Activated CD4-positive, alpha-beta memory T cell treated with anti-CD3 and anti-CD28 coated beads, Interleukin-2, amount 10 ng/mL, durations not matched to agents 7 days and 5 days (primary cell): ENCODE measurements at regions not wholly inside any gene's neighbourhood (a gene's known extent, or its start where the extent isn't known, plus 50 kb on each side); places are given as distances from the start of the nearest gene placed in this dataset.

Experiments used
- CTCF ChIA-PET: fragments of 350-600 bp; sonication (Branson Sonifier 250); formaldehyde crosslinking; loops from one replicate; lab custom pipeline; 2021; ENCODE audit warnings: antibody characterized with exemption, inconsistent platforms; lab: Charles Lee
- POLR2A ChIA-PET: fragments of 350-600 bp; sonication (Branson Sonifier 250); formaldehyde crosslinking; loops from one replicate; lab custom pipeline; 2021; ENCODE audit warnings: antibody characterized with exemption; lab: Charles Lee
- DNase-seq: peaks from one replicate; pipeline ENCODE4 v3.0.0-alpha.2; 2020
- H3K27ac Mint-ChIP-seq: one replicate; pipeline ENCODE4 v1.8.0; 2021; ENCODE audit warnings: mild to moderate bottlenecking, mixed read lengths
- H3K27me3 Mint-ChIP-seq: one replicate; pipeline ENCODE4 v1.8.0; 2021; ENCODE audit warnings: mixed read lengths
- H3K36me3 Mint-ChIP-seq: one replicate; pipeline ENCODE4 v1.8.0; 2021; ENCODE audit warnings: low read depth, mixed read lengths
- H3K4me1 Mint-ChIP-seq: one replicate; pipeline ENCODE4 v1.8.0; 2021; ENCODE audit warnings: mixed read lengths
- H3K4me3 Mint-ChIP-seq: one replicate; pipeline ENCODE4 v1.8.0; 2021; ENCODE audit warnings: mild to moderate bottlenecking, mixed read lengths
- H3K9me3 Mint-ChIP-seq: one replicate; pipeline ENCODE4 v1.8.0; 2021; ENCODE audit warnings: mixed read lengths

GRCh38 chr15:95409626-95410310 lies 920.7 kb upstream of the NR2F2 start:
- ChIA-PET CTCF (no interaction called here), POLR2A (no interaction called here)
- H3K36me3 Mint-ChIP-seq = no peaks in the 10 kb centered on the region
- no peaks in the 10 kb centered on the region for H3K4me1 Mint-ChIP-seq
- no peak overlapping the region for H3K4me3 Mint-ChIP-seq
- H3K27ac Mint-ChIP-seq = no peak overlapping the region
- H3K9me3 Mint-ChIP-seq = no peaks in the 10 kb centered on the region
- no peak for DNase-seq
- H3K27me3 Mint-ChIP-seq = no peaks in the 10 kb centered on the region

GRCh38 chr15:95410757-95411156 lies 919.7 kb upstream of the NR2F2 start:
- DNase-seq = no peak
- CTCF ChIA-PET = no interaction called here
- Mint-ChIP-seq H3K27me3 (no peaks in the 10 kb centered on the region), H3K9me3 (no peaks in the 10 kb centered on the region), H3K4me3 (no peak overlapping the region), H3K36me3 (no peaks in the 10 kb centered on the region), H3K27ac (no peak overlapping the region), H3K4me1 (no peaks in the 10 kb centered on the region)
- POLR2A ChIA-PET = no interaction called here

- ChIA-PET POLR2A (no interaction called here), CTCF (no interaction called here)
- H3K4me1 Mint-ChIP-seq = no peaks in the 10 kb centered on the region
- H3K9me3 Mint-ChIP-seq = peaks cover 3% of the 10 kb centered on the region
- no peaks in the 10 kb centered on the region for H3K36me3 Mint-ChIP-seq
- no peak for DNase-seq
- H3K4me3 Mint-ChIP-seq = no peak overlapping the region
- no peak overlapping the region for H3K27ac Mint-ChIP-seq
- H3K27me3 Mint-ChIP-seq = no peaks in the 10 kb centered on the region
These were observed 913.9 kb upstream of the NR2F2 start for GRCh38 chr15:95416576-95416975.

DNA sequence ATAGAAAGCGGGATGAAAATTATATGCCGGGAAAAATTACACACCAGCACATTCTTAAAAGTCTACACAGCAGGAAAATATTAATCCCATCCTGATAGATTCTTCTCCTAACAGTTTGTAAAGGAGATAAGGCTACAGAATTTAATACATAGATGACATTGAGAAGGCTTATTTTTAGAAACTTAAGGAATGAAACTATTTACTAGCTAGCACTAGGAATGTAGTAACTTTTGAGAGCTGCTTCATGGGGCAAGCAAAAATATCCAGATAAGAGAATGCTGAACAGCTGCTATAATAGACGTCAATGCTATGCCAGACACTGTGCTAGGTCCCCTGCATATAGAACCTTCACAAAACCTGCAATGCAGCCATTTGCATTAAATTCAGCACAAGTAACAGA lies 912.7 kb upstream of the NR2F2 start:
- ChIA-PET POLR2A (no interaction called here), CTCF (interaction anchor here (0.7 kb wide), 1 partner anchor 594 kb away, joined by 3 read pairs; no protein-coding TSS in a partner anchor)
- DNase-seq = no peak
- Mint-ChIP-seq H3K27me3 (no peaks in the 10 kb centered on the region), H3K9me3 (peaks cover 5% of the 10 kb centered on the region), H3K27ac (no peak overlapping the region), H3K4me3 (no peak overlapping the region), H3K36me3 (no peaks in the 10 kb centered on the region), H3K4me1 (no peaks in the 10 kb centered on the region)

GRCh38 chr15:95422255-95422654 lies 908.2 kb upstream of the NR2F2 start:
- Mint-ChIP-seq H3K27ac (no peak overlapping the region), H3K4me1 (no peaks in the 10 kb centered on the region), H3K4me3 (no peak overlapping the region), H3K36me3 (no peaks in the 10 kb centered on the region), H3K27me3 (no peaks in the 10 kb centered on the region), H3K9me3 (peaks cover 7% of the 10 kb centered on the region)
- ChIA-PET POLR2A (no interaction called here), CTCF (no interaction called here)
- no peak for DNase-seq

DNA sequence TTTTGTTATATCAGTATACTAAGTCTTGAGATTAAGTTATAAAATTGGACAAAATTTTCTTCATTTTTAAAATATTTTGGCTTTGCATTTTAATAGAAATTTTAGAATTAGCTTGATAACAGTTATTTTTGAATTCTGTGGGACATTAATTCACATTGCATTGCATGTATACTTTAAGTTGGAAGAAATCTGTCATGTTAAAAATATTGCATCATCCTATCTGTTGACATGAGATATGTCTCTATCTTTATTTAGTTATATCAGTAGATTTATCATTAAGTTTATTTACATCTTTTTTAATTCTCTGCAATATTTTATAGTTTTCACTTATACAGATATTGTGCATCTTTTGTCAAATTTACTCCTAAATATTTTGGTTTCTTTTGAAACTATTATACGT lies 904.6 kb upstream of the NR2F2 start:
- ChIA-PET POLR2A (no interaction called here), CTCF (no interaction called here)
- Mint-ChIP-seq H3K4me3 (no peak overlapping the region), H3K9me3 (peaks cover 4% of the 10 kb centered on the region), H3K27ac (no peak overlapping the region), H3K27me3 (no peaks in the 10 kb centered on the region), H3K36me3 (no peaks in the 10 kb centered on the region), H3K4me1 (no peaks in the 10 kb centered on the region)
- DNase-seq = no peak

DNA sequence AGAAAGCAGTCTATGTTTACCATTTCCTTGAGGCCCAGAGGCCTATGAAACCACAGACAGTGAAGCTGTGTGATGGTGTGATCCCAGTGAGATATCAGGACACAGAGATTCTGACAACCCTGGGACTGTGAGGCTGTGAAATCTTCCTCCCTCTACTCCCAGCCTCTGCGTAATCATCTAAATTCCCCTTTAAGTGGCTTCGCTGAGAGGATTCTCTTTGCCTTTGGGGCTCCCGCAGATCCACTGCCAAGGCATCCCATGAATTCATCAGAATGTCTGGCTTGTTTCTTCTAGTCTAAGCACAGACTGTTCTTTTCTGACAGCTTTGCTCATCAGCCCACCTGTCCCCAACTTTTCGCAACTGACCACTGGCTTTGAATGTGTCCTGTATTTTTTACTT lies 901.2 kb upstream of the NR2F2 start:
- DNase-seq = no peak
- Mint-ChIP-seq H3K4me1 (no peaks in the 10 kb centered on the region), H3K27me3 (no peaks in the 10 kb centered on the region), H3K27ac (no peak overlapping the region), H3K9me3 (peaks cover 2% of the 10 kb centered on the region), H3K4me3 (no peak overlapping the region), H3K36me3 (no peaks in the 10 kb centered on the region)
- ChIA-PET POLR2A (no interaction called here), CTCF (no interaction called here)

DNA sequence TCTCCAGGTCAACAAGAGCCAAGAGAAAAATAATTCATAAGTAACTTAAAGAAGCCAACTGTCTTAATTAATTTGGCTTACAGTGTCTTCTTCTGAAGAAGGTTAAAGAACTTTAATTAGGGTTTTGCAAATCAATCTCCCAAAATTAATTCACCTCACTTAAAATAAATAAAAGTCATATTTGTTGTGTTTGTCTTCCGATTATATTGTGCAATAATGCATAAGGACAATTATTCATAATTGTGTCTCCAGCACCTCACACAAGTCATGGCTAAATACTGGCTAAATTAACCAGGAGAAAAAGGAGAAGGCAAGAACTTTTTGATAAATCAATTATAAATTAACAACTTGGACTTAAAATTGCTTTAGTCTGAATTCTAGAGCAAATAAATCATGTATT lies 899.0 kb upstream of the NR2F2 start:
- H3K27me3 Mint-ChIP-seq = no peaks in the 10 kb centered on the region
- no peak for DNase-seq
- H3K36me3 Mint-ChIP-seq = no peaks in the 10 kb centered on the region
- peaks cover 2% of the 10 kb centered on the region for H3K9me3 Mint-ChIP-seq
- ChIA-PET POLR2A (no interaction called here), CTCF (no interaction called here)
- no peak overlapping the region for H3K4me3 Mint-ChIP-seq
- H3K4me1 Mint-ChIP-seq = no peaks in the 10 kb centered on the region
- no peak overlapping the region for H3K27ac Mint-ChIP-seq

- H3K4me1 Mint-ChIP-seq = no peaks in the 10 kb centered on the region
- H3K36me3 Mint-ChIP-seq = no peaks in the 10 kb centered on the region
- ChIA-PET POLR2A (no interaction called here), CTCF (no interaction called here)
- DNase-seq = no peak
- no peak overlapping the region for H3K27ac Mint-ChIP-seq
- H3K4me3 Mint-ChIP-seq = no peak overlapping the region
- no peaks in the 10 kb centered on the region for H3K27me3 Mint-ChIP-seq
- no peaks in the 10 kb centered on the region for H3K9me3 Mint-ChIP-seq
These were observed 897.6 kb upstream of the NR2F2 start for GRCh38 chr15:95432878-95433405.

DNA sequence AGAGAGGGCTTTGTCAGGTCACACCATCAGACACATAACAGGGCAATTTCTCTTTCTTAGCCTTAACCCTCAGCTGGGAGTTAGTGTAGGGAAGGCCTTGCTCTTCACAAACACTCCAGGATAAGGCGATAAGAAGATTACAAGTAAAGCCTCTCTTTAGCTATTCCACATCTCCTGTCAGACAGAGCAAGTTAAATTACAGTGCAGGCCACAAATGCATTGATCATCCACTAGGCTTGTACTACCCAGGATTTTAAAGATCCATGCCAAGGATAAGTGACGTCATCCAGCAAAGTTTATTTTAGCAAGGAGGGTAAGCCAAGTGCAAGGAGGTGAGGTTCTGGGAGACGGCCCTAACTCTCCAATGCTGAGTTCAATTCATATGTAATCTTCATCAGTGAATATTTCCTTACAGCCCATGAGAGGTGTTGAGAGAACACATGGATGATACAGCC lies 890.6 kb upstream of the NR2F2 start:
- H3K27me3 Mint-ChIP-seq = no peaks in the 10 kb centered on the region
- H3K27ac Mint-ChIP-seq = no peak overlapping the region
- no peaks in the 10 kb centered on the region for H3K36me3 Mint-ChIP-seq
- ChIA-PET POLR2A (no interaction called here), CTCF (no interaction called here)
- no peak for DNase-seq
- no peak overlapping the region for H3K4me3 Mint-ChIP-seq
- peaks cover 3% of the 10 kb centered on the region for H3K9me3 Mint-ChIP-seq
- H3K4me1 Mint-ChIP-seq = no peaks in the 10 kb centered on the region

DNA sequence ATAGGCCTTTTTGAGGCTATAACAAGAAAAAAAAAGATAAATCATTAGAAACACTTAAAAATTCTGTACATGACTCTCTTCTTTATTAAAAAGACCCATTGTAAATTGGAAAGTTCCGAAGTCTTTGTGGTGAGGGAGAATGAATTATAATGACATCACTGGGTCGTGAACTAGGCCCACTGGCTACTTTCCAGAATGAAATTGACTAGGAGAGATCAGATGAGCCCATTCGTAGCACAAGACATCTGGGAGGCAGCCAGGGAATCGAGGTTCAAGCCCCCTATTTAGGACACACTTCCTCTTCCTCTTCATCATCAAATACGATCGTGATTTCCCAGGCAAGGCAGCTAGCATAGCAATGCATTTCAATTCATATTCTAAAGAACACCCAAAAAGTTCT lies 889.8 kb upstream of the NR2F2 start:
- no peak overlapping the region for H3K4me3 Mint-ChIP-seq
- DNase-seq = no peak
- H3K36me3 Mint-ChIP-seq = no peaks in the 10 kb centered on the region
- no peaks in the 10 kb centered on the region for H3K27me3 Mint-ChIP-seq
- H3K27ac Mint-ChIP-seq = no peak overlapping the region
- H3K9me3 Mint-ChIP-seq = peaks cover 3% of the 10 kb centered on the region
- no peaks in the 10 kb centered on the region for H3K4me1 Mint-ChIP-seq
- POLR2A ChIA-PET = no interaction called here
- CTCF ChIA-PET = no interaction called here

DNA sequence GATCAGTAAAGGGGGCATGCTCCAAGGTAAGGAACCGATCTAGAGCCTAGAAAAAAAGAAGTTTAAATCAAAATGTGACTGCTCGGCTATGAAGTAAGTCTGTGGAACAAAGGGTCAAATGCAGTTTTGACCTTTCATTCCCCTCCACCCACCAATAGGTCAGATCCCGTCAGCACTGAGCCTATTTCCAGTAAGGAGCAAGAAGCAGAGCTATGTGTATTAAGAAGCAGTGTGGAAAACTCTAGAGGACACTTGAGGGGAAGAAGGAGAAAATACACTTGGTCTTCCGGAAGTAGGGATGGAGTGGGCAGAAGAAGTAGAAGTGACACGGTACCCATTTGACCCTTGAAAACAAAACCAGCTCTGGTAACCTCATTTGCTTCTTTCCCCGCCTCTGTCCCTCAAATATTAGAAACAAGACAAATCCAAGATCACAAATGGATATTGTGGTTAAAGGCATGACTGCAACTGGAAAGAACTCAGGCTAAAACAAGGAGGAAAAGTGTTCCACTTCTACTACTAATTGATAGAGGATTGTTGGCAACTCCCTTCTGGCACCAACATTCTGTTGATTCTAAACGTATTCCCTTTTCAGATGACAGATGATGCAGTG lies 888.3 kb upstream of the NR2F2 start:
- ChIA-PET POLR2A (no interaction called here), CTCF (no interaction called here)
- no peak overlapping the region for H3K4me3 Mint-ChIP-seq
- H3K27me3 Mint-ChIP-seq = no peaks in the 10 kb centered on the region
- H3K9me3 Mint-ChIP-seq = peaks cover 3% of the 10 kb centered on the region
- peaks cover 11% of the 10 kb centered on the region for H3K4me1 Mint-ChIP-seq
- no peak for DNase-seq
- no peaks in the 10 kb centered on the region for H3K36me3 Mint-ChIP-seq
- no peak overlapping the region for H3K27ac Mint-ChIP-seq

- Mint-ChIP-seq H3K27ac (no peak overlapping the region), H3K4me1 (peaks cover 17% of the 10 kb centered on the region), H3K9me3 (peaks cover 3% of the 10 kb centered on the region), H3K4me3 (no peak overlapping the region), H3K27me3 (no peaks in the 10 kb centered on the region), H3K36me3 (no peaks in the 10 kb centered on the region)
- POLR2A ChIA-PET = no interaction called here
- no peak for DNase-seq
- CTCF ChIA-PET = no interaction called here
These were observed 885.6 kb upstream of the NR2F2 start for GRCh38 chr15:95444860-95445259.

GRCh38 chr15:95446854-95447253 lies 883.6 kb upstream of the NR2F2 start:
- no peaks in the 10 kb centered on the region for H3K27me3 Mint-ChIP-seq
- no peaks in the 10 kb centered on the region for H3K36me3 Mint-ChIP-seq
- CTCF ChIA-PET = no interaction called here
- H3K4me1 Mint-ChIP-seq = peaks cover 17% of the 10 kb centered on the region
- DNase-seq = peak; percentile 33
- no peak overlapping the region for H3K27ac Mint-ChIP-seq
- POLR2A ChIA-PET = no interaction called here
- no peak overlapping the region for H3K4me3 Mint-ChIP-seq
- peaks cover 3% of the 10 kb centered on the region for H3K9me3 Mint-ChIP-seq
